H9 (cell line): ENCODE measurements at regions not wholly inside any gene's neighbourhood (a gene's known extent, or its start where the extent isn't known, plus 50 kb on each side); places are given as distances from the start of the nearest gene placed in this dataset.

Source experiments
- DNase-seq: peaks from one replicate; pipeline ENCODE4 v3.0.0-alpha.2; 2017
- H2AFZ ChIP-seq: one replicate; pipeline ENCODE4 v1.6.1; 2013; ENCODE audit warnings: mild to moderate bottlenecking, low read length, control low read depth, moderate library complexity
- H2AK5ac ChIP-seq: 2 replicates; pipeline ENCODE4 v1.6.1; 2013; ENCODE audit warnings: low read length, control low read depth, mixed read lengths; ENCODE audit not compliant: insufficient read length
- H2BK120ac ChIP-seq: one replicate; pipeline ENCODE4 v1.6.1; 2013; ENCODE audit warnings: low read depth, mild to moderate bottlenecking, low read length, control low read depth, inconsistent platforms; ENCODE audit not compliant: poor library complexity, severe bottlenecking
- H2BK12ac ChIP-seq: 2 replicates; pipeline ENCODE4 v1.6.1; 2013; ENCODE audit warnings: low read length, control low read depth, mixed read lengths, low read depth; ENCODE audit not compliant: insufficient read length
- H2BK15ac ChIP-seq: 2 replicates; pipeline ENCODE4 v1.6.1; 2013; ENCODE audit warnings: low read depth, low read length, control low read depth
- H2BK20ac ChIP-seq: one replicate; pipeline ENCODE4 v1.6.1; 2013; ENCODE audit warnings: low read depth, mild to moderate bottlenecking, low read length, control low read depth, inconsistent platforms; ENCODE audit not compliant: poor library complexity, severe bottlenecking
- H2BK5ac ChIP-seq: 2 replicates; pipeline ENCODE4 v1.6.1; 2013; ENCODE audit warnings: low read length, control low read depth, mixed read lengths; ENCODE audit not compliant: insufficient read length
- H3K14ac ChIP-seq: 2 replicates; pipeline ENCODE4 v1.6.1; 2013; ENCODE audit warnings: low read length, control low read depth; ENCODE audit not compliant: insufficient read depth
- H3K18ac ChIP-seq: 2 replicates; pipeline ENCODE4 v1.6.1; 2013; ENCODE audit warnings: low read depth, mild to moderate bottlenecking, mixed read lengths, low read length, control low read depth; ENCODE audit not compliant: insufficient read length
- H3K23ac ChIP-seq: 2 replicates; pipeline ENCODE4 v1.6.1; 2013; ENCODE audit warnings: low read length, control low read depth, mixed read lengths, low read depth; ENCODE audit not compliant: insufficient read length
- H3K23me2 ChIP-seq: 2 replicates; pipeline ENCODE4 v1.6.1; 2013; ENCODE audit warnings: low read depth, mild to moderate bottlenecking, mixed read lengths, low read length, control low read depth; ENCODE audit not compliant: insufficient read length, poor library complexity, severe bottlenecking
- H3K27ac ChIP-seq: 2 replicates; pipeline ENCODE4 v1.5.1; 2013; ENCODE audit warnings: low read length, control low read depth, mixed read lengths, low read depth; ENCODE audit not compliant: insufficient read length
- H3K27me3 ChIP-seq: 2 replicates; pipeline ENCODE4 v1.6.1; 2013; ENCODE audit warnings: low read length, control low read depth, inconsistent platforms; ENCODE audit not compliant: insufficient read depth
- H3K4ac ChIP-seq: 2 replicates; pipeline ENCODE4 v1.6.1; 2013; ENCODE audit warnings: low read depth, mild to moderate bottlenecking, control low read depth, inconsistent platforms, low read length, moderate library complexity
- H3K4me1 ChIP-seq: 2 replicates; pipeline ENCODE4 v1.6.1; 2013; ENCODE audit warnings: low read length, control low read depth, inconsistent platforms; ENCODE audit not compliant: insufficient read depth
- H3K4me2 ChIP-seq: 2 replicates; pipeline ENCODE4 v1.6.1; 2013; ENCODE audit warnings: low read length, control low read depth, mixed read lengths; ENCODE audit not compliant: insufficient read length, insufficient read depth
- H3K56ac ChIP-seq: 2 replicates; pipeline ENCODE4 v1.6.1; 2013; ENCODE audit warnings: low read depth, mild to moderate bottlenecking, mixed read lengths, low read length, control low read depth; ENCODE audit not compliant: insufficient read length
- H3K79me1 ChIP-seq: 2 replicates; pipeline ENCODE4 v1.6.1; 2013; ENCODE audit warnings: low read depth, mild to moderate bottlenecking, moderate library complexity, low read length, control low read depth, inconsistent platforms; ENCODE audit not compliant: insufficient read depth, poor library complexity, severe bottlenecking
- H3K79me2 ChIP-seq: 2 replicates; pipeline ENCODE4 v1.6.1; 2013; ENCODE audit warnings: low read length, control low read depth, inconsistent platforms; ENCODE audit not compliant: insufficient read depth
- H3K9ac ChIP-seq: 2 replicates; pipeline ENCODE4 v1.6.1; 2013; ENCODE audit warnings: low read length, control low read depth, mixed read lengths; ENCODE audit not compliant: insufficient read length; ENCODE audit errors: extremely low read depth
- H3K9me3 ChIP-seq: one replicate; pipeline ENCODE4 v1.6.1; 2013; ENCODE audit warnings: low read depth, low read length, inconsistent platforms; ENCODE audit not compliant: control insufficient read depth
- H3T11ph ChIP-seq: one replicate; pipeline ENCODE4 v1.6.1; 2013; ENCODE audit warnings: mild to moderate bottlenecking, low read length, control low read depth, inconsistent platforms
- H4K20me1 ChIP-seq: one replicate; pipeline ENCODE4 v1.6.1; 2013; ENCODE audit not compliant: control insufficient read depth, insufficient read length, insufficient read depth
- H4K5ac ChIP-seq: 2 replicates; pipeline ENCODE4 v1.6.1; 2013; ENCODE audit warnings: low read depth, mild to moderate bottlenecking, mixed read lengths, low read length, control low read depth; ENCODE audit not compliant: insufficient read length
- H4K8ac ChIP-seq: replicated peaks from 2 replicates; pipeline ENCODE4 v1.6.1; 2013; ENCODE audit warnings: low read length, control low read depth, mixed read lengths, low read depth; ENCODE audit not compliant: insufficient read length
- H4K91ac ChIP-seq: 2 replicates; pipeline ENCODE4 v1.6.1; 2013; ENCODE audit warnings: low read depth, mild to moderate bottlenecking, moderate library complexity, mixed read lengths, low read length, control low read depth; ENCODE audit not compliant: insufficient read length
- H3K27ac Mint-ChIP-seq, 3 experiments: 2 replicates in 2 of 3; 3 replicates in 1 of 3; pipeline ENCODE4 v1.8.0; 2020 to 2021; ENCODE audit warnings: mixed read lengths in 3 of 3, mild to moderate bottlenecking in 1 of 3, moderate library complexity in 1 of 3
- H3K27me3 Mint-ChIP-seq: 2 replicates; pipeline ENCODE4 v1.8.0; 2021; ENCODE audit warnings: low read depth, mild to moderate bottlenecking, moderate library complexity, mixed read lengths
- H3K36me3 Mint-ChIP-seq, 3 experiments: 2 replicates in 2 of 3; 3 replicates in 1 of 3; pipeline ENCODE4 v1.8.0; 2020 to 2021; ENCODE audit warnings: low read depth in 3 of 3, mixed read lengths in 3 of 3; ENCODE audit not compliant: insufficient read depth in 1 of 3
- H3K4me1 Mint-ChIP-seq, 2 experiments: 2 replicates each; pipeline ENCODE4 v1.8.0; 2020; ENCODE audit warnings: mixed read lengths in 2 of 2
- H3K4me3 Mint-ChIP-seq, 2 experiments: 2 replicates in 1 of 2; 3 replicates in 1 of 2; pipeline ENCODE4 v1.8.0; 2020 to 2021; ENCODE audit warnings: mild to moderate bottlenecking in 2 of 2, mixed read lengths in 2 of 2, moderate library complexity in 1 of 2
- H3K9me3 Mint-ChIP-seq, 2 experiments: 2 replicates in 1 of 2; 3 replicates in 1 of 2; pipeline ENCODE4 v1.8.0; 2020; ENCODE audit warnings: mild to moderate bottlenecking in 2 of 2, mixed read lengths in 2 of 2, moderate library complexity in 1 of 2
- CTCF ChIP-seq: fragments of 200-600 bp; sonication (generic); conservative IDR thresholded peaks from 3 replicates; pipeline ENCODE4 v1.8.0; 2021; ENCODE audit warnings: antibody characterized with exemption, mild to moderate bottlenecking
- WGBS: extraction: QIAGEN DNeasy Blood & Tissue Kit; methylation state at CpG from one replicate; pipeline ENCODE4 v1.1.7; 2013; ENCODE audit warnings: missing lambda C conversion rate, low lambda C conversion rate, mixed read lengths; ENCODE audit not compliant: insufficient read length; ENCODE audit errors: extremely low coverage; 5-methylcytosine and 5-hydroxymethylcytosine counted together

DNA sequence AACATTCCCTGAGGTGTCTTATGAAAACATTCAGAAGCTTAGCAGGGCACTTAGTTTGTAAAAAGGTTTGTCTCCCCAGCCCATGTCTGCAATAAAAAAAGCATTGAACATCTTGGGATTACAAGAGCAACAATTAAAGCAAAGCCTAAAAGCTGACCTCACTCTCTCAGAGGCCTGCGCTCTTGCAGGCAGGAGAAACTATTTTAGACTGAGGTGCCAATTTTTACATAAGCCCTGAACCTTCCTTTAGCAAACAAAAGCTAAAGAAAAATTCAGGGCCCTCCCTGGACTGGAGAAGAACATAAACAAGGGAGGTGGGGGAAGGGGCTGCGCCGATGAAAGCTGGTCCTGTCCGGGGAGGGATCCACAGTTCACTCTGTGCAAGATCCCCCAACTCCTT is 312.7 kb upstream of the RNF32 start:
- H3K9me3 Mint-ChIP-seq, result peaks cover 0 to 9% of the 10 kb centered on the region in 2 experiments; a peak in 1 of 5 replicates
- no CpG with 5 or more reads among the region's 4 CpGs for WGBS
- no peak for TF ChIP-seq CTCF

More for the DNA sequence above, 312.7 kb upstream of the RNF32 start:
- Histone ChIP-seq H4K5ac (no peak overlapping the region), H3K9ac (no peak overlapping the region), H2BK20ac (no peak overlapping the region), H3T11ph (no peak overlapping the region), H3K79me1 (no peaks in the 10 kb centered on the region), H4K91ac (no peak overlapping the region), H3K14ac (no peak overlapping the region), H3K18ac (no peak overlapping the region), H3K27ac (no peak overlapping the region), H2BK15ac (no peak overlapping the region), H3K79me2 (no peaks in the 10 kb centered on the region), H3K27me3 (no peaks in the 10 kb centered on the region), H3K4me2 (no peak overlapping the region), H3K4ac (no peak overlapping the region), H3K23ac (no peak overlapping the region), H3K23me2 (no peaks in the 10 kb centered on the region), H4K20me1 (no peaks in the 10 kb centered on the region), H2BK12ac (no peak overlapping the region), H3K56ac (no peak overlapping the region), H2AK5ac (no peak overlapping the region), H2AFZ (no peak overlapping the region), H4K8ac (no peak overlapping the region), H3K9me3 (no peaks in the 10 kb centered on the region), H3K4me1 (no peaks in the 10 kb centered on the region), H2BK120ac (no peak overlapping the region), H2BK5ac (no peak overlapping the region)
- Mint-ChIP-seq H3K27ac (no peak overlapping the region), H3K4me1 (peaks cover 5 to 6% of the 10 kb centered on the region in 2 experiments; a peak in 2 of 4 replicates), H3K4me3 (no peak overlapping the region), H3K27me3 (peaks cover 5% of the 10 kb centered on the region; the same call in 1 of the 2 replicates), H3K36me3 (no peaks in the 10 kb centered on the region)
- DNase-seq, result no peak
